VCaP (cell line): ENCODE measurements at regions not wholly inside any gene's neighbourhood (a gene's known extent, or its start where the extent isn't known, plus 50 kb on each side); places are given as distances from the start of the nearest gene placed in this dataset.

ENCODE experiments used
- H3K27ac ChIP-seq: fragments of 450-650 bp; 2 replicates; pipeline ENCODE4 v1.5.1; 2017
- TF ChIP-seq, protein P1 (sequence below): fragments of 450-650 bp; conservative IDR thresholded peaks from 2 replicates; pipeline ENCODE4 v1.5.1; 2017; ENCODE audit warnings: mild to moderate bottlenecking, moderate library complexity

- TF ChIP-seq, protein P1, sequence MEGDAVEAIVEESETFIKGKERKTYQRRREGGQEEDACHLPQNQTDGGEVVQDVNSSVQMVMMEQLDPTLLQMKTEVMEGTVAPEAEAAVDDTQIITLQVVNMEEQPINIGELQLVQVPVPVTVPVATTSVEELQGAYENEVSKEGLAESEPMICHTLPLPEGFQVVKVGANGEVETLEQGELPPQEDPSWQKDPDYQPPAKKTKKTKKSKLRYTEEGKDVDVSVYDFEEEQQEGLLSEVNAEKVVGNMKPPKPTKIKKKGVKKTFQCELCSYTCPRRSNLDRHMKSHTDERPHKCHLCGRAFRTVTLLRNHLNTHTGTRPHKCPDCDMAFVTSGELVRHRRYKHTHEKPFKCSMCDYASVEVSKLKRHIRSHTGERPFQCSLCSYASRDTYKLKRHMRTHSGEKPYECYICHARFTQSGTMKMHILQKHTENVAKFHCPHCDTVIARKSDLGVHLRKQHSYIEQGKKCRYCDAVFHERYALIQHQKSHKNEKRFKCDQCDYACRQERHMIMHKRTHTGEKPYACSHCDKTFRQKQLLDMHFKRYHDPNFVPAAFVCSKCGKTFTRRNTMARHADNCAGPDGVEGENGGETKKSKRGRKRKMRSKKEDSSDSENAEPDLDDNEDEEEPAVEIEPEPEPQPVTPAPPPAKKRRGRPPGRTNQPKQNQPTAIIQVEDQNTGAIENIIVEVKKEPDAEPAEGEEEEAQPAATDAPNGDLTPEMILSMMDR: no peak
- H3K27ac ChIP-seq: no peak overlapping the region
These were observed 439.2 kb downstream of the SETBP1 start for GRCh38 chr18:45119876-45120275.

- no peak overlapping the region for H3K27ac ChIP-seq
- TF ChIP-seq, protein P1: no peak
These were observed 440.5 kb downstream of the SETBP1 start for GRCh38 chr18:45121146-45121545.

- TF ChIP-seq, protein P1: no peak
- H3K27ac ChIP-seq: no peak overlapping the region
These were observed 441.8 kb downstream of the SETBP1 start for GRCh38 chr18:45122506-45122905.

GRCh38 chr18:45127405-45127804 lies 446.7 kb downstream of the SETBP1 start:
- H3K27ac ChIP-seq: no peak overlapping the region
- TF ChIP-seq, protein P1: no peak

- TF ChIP-seq, protein P1: no peak
These were observed 452.6 kb downstream of the SETBP1 start for GRCh38 chr18:45133276-45133675.

GRCh38 chr18:45136381-45137086 lies 455.8 kb downstream of the SETBP1 start:
- no peak overlapping the region for H3K27ac ChIP-seq
- TF ChIP-seq, protein P1: no peak

More at GRCh38 chr18:45133276-45133675, 452.6 kb downstream of the SETBP1 start:
- H3K27ac ChIP-seq: no peak overlapping the region

GRCh38 chr18:45137087-45137419 lies 456.4 kb downstream of the SETBP1 start:
- H3K27ac ChIP-seq: no peak overlapping the region
- TF ChIP-seq, protein P1: no peak
